ENCODE measurements at regions not wholly inside any gene's neighbourhood (a gene's known extent, or its start where the extent isn't known, plus 50 kb on each side); places are given as distances from the start of the nearest gene placed in this dataset.

DNA sequence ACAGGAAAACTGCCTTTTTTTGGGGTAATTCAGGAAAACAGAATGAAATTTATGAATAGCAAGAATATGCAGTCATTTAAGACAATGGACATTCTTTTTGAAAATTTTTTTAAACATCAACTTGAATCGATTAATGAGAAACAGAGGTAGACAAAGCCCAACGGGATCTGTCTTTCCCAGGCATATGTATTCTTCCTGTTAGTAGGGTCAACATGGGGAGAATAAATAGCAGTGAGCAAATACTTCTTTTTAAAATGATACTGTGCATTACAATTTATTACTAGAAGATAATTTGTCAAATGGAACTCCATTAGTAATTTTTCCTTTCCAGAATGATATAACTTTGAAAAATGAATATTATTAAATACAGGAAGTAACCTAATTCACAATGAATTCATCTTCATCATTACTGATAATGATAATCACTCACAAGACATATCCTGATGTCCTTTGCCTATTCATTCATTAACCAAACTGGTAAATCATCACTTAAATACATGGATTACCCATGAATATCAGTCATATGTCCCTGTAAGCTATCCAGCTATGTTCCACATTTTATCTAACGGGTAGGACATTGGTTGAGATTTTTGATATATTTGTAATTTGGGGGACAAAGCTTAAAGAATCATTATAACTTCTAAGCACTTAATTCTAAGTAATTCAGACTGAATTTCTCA, 209.2 kb upstream of the CDIN1 start:
- no peak for DNase-seq

- no peak for DNase-seq
These were observed 208.7 kb upstream of the CDIN1 start for GRCh38 chr15:36370731-36371112.

DNA sequence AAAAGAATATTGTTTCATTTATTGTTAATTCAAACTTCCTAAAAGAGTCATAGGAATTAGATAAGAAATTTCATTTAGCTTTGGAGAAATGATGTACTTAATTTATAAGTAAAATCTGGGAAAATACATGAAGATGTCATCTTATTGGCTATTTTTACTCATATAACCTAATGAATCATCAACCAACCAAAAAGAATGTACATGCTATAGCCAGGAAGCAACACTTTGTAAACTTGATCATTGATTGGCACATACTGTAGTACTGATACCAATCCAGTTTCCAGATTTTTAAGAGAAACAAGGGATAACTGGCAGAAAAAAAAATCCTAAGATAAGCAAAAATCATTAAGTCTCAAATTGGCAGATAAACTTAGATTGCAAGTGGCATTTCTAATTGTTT, 207.9 kb upstream of the CDIN1 start:
- no peak for DNase-seq

GRCh38 chr15:36372968-36373367, 206.5 kb upstream of the CDIN1 start:
- DNase-seq: no peak

- no peak for DNase-seq
These were observed 205.9 kb upstream of the CDIN1 start for GRCh38 chr15:36373550-36373949.

DNA sequence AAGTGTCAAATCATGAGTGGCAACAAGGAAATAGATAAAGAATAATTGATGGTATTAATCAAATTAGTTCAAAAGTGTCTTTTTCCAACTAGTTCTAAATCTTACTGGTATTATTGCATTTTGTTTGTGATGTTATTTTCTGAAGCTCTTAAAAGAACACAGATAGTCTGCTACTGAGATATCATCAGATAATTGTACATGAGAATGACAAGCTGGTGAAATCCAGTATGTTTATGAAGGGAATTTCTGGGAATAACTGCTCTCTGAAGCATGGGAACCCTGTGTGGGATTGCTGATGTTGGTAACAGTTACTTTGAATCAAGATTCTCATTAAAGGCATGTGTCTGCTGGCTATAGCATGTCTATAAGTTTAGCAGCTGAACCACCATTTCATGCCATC, 190.3 kb upstream of the CDIN1 start:
- no peak for DNase-seq

DNA sequence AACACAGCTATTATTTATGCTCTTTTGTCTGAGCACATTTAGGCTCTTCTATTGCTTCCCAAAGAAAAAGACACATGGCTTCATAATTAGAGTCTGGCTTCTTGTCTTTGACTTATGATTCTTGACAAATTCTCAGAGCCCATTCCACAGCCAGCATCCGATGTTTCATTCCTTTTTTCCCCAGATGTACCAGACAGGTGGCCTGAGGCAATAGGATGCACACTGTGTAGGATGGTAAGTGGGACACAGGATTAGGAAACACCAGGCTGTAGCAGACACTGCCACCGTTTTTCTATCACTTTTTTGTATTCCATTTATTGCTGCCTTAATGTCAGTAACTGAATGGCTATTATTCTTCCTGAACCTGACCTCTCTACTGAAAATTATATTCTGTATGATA, 188.9 kb upstream of the CDIN1 start:
- DNase-seq: no peak

GRCh38 chr15:36392676-36393266, 186.7 kb upstream of the CDIN1 start:
- no peak for DNase-seq

- no peak for DNase-seq
These were observed 181.2 kb upstream of the CDIN1 start for GRCh38 chr15:36398212-36398611.

GRCh38 chr15:36399276-36399675, 180.2 kb upstream of the CDIN1 start:
- DNase-seq: no peak

DNA sequence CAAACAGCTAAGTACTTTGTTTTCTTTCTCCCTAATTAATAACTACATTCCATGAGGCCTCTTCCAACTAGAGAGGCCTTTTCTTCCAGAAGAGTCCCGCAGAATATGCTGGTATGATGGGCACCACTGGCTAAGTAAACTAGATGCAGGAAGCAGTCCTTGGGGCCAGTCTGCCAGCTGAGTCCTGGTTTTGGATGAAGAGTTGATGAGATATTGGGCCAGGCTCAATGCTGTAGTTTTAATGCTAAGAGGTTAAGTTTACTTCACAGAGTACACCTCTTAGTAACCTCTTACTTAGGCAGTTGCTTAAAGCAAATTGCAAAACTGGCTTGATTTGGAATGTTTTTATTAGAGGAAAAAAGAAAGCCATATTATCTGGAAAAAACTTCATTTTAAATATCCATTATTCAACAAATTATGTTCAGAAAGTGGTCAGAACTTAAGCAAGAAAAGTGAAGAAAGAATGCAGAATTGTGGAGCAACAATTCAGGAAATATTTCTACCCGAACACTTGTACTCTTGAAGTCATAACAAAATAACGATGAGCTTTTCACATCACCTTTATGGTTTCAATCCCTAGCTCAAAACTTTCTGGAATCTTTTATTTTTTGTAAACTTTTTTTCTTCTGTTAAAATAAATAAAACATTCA, 178.4 kb upstream of the CDIN1 start:
- DNase-seq: no peak

DNA sequence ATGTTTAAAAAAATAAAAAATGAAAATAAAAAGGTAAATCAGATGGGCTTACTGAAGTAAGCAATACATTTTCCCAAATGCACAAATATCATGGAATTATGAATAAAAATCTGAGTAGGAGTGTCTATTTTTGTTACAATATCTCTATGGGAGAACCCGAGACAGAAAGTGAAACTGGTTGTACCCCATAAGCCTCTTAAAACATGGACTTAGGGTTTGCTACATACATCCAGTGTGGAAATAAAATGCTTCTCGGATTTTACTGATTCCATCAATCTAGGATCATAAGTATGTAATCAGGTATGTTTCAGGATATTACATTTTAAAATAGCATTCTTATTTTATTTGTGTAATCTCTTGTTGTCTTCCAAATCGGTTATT, 177.8 kb upstream of the CDIN1 start:
- no peak for DNase-seq

GRCh38 chr15:36403351-36403750, 176.1 kb upstream of the CDIN1 start:
- DNase-seq: no peak

GRCh38 chr15:36406366-36406765, 173.1 kb upstream of the CDIN1 start:
- no peak for DNase-seq

GRCh38 chr15:36406911-36407310, 172.5 kb upstream of the CDIN1 start:
- DNase-seq: no peak

DNA sequence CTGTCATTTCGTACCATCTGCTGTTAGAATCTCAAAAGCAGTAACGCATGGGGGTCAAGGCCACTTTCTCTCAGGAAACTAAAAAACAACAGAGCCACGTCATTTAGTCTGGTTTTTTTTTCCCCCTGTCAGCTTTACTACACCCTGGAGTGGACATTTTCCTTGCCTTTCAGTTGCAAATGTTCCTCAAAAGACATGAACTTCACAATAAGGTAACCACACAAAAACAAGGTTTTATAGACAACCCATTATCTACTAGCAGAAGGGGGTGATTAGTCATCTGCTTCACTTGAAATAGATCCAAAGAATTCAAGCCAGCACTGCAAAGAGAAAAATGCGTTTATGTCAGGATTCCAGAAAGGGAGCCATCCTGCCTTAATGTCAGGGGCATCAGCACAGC, 171.8 kb upstream of the CDIN1 start:
- DNase-seq: no peak

DNA sequence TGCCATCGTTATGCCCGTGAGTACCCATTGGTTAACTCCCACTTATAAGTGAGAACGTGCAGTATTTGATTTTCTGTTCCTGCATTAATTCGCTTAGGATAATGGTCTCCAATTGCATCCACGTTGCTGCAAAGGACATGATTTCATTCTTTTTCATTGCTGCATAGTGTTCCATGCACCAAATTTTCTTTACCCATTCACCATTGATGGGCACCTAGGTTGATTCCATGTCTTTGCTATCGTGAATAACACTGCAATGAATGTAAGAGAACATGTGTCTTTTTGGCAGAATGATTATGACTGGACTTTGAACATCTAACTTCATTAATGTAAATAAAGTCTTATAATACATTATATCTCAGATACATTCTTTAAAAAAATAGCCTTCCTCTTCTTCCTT, 169.6 kb upstream of the CDIN1 start:
- DNase-seq: no peak

DNA sequence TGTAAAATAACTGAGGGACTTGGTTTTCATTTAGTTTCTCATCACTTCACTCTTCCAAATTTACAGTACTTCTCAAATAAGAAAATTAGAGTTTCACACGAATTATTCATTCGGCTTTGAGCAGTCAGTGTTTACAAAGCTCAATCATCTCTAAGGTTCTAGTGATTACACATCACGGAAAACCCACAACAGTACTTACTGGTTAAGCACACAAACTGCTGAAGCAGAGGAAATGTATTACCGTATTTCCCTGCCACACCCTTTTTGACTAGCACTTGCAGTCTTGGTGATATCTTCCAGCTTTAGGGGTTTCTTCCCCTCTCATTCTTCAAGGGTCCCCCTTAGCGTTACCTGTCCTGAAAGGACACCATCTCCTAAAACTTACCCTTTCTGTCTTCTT, 164.8 kb upstream of the CDIN1 start:
- DNase-seq: no peak

DNA sequence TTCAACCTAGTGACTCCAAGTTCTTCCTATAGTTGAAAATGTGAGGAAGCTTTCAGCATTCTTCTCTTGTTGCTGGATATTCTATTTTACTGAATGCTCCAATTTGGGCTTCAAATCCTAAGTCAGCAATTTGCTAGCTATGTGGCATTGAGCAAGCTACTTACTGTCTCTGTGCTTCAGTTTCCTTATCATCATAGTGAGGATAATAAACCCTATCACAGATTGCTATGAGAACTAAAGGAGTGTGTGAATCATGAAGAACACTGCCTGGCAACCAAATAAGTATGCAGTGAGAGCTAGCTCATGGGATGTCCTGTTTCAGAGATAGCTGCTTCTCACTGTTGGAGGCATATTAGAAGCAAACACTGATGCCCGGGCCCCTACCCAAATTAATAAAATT, 163.8 kb upstream of the CDIN1 start:
- DNase-seq: no peak

DNA sequence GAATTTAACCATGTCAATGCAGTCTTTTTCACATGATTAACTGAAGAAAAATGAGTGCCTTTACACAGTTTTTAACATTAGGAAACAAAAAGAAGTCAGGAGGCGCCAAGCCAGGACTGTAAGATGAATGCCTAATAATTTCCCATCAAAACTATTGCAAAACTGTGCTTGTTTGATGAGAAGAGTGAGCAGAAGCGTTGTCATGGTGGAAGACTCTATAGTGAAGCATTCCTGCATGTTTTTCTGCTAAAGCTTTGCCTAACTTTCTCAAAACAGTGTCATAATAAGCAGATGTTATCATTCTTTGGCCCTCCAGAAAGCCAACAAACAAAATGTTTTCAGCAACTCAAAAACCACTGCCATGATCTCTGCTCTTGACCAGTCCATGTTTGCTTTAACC, 156.8 kb upstream of the CDIN1 start:
- no peak for DNase-seq

DNA sequence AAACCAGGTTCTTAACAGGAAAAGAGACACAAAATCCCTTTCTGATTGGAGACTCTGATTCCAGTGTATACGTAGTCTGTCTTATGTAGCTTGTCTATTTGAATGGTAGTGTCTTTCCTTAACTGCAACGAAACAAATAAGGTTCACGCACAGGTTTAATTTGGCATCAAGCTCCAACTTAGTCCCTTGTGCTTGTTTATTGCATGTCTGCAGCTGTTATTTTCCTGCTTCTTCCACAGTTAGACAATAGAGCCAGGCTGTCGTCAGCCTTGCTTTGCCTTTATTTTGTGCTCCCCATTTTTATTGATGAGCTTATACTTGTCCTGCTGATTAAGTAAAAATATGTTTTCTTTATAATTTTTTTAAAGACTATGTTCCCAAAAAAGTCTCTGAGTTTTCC, 152.7 kb upstream of the CDIN1 start:
- no peak for DNase-seq

DNA sequence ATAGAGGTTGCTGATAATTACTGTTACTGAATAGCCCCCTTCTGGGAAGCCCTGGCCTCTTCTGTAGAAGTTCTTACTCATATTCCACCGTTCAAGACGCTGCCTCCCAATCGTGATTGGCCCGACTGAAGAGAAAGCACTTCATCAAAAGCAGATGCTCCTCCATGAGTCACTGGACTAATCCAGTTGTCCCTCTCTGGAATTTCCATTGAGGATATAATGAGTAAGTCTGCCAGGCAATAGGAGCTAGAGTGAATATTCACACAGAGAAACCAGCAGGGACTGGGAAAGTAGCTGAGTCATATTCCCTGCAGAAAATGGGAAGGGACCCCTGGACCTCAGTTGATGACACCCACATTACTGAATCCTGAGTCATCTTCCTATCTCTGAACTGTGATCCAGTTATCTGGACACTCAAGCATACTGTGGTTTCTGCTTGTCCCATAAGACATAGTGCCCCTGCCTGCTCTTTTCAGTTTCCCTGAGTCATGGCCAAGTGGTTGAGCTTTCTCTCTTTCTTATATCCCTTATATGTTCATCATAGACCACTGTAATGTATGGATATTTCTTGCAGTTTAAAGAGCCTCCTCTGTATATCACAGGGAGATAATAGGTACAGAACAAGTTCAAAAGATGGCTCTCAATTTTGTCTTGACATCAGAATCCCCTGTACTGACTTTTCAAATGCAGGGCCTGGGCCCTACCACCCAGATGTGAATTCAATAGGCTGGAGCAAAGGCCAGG, 151.2 kb upstream of the CDIN1 start:
- DNase-seq: no peak

DNA sequence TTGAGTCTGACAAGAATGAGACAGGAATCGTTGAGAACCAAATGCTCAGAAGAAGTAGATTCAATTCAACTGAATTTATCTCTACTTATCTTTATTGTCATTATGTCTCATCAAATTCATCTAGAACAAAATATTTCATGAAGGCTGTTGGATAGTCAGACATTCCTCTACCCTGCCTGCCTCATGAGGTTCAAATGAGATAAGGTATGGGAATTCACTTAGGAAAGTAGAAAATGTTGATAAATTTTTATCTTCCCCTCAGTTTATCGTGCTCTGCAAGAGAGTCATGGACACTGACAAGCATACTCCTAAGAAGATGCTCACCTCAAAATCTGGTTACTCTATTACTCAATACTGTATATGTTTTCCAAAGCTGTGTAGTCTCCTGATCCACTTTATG, 149.7 kb upstream of the CDIN1 start:
- DNase-seq: no peak

GRCh38 chr15:36430280-36430679, 149.1 kb upstream of the CDIN1 start:
- no peak for DNase-seq
